ENCODE measurements at regions not wholly inside any gene's neighbourhood (a gene's known extent, or its start where the extent isn't known, plus 50 kb on each side); places are given as distances from the start of the nearest gene placed in this dataset.

DNA sequence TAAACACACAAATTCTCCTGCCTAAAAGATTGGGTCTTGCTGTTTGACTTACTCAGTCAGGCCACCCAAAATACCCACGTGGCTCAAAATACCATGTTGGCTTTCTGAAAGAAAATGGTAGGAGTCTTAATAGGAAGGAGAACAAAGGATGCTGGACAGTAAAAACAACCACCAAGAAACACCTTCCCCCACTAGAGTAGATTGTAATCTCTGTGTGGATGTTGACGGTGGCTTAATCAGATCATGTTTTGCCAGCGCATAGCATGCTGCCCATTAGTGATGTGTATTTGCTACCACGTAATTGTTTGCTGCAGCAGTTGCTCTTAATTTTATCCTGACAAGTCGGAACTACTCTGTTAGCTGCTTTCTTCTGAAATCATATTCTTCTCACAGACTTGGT, 1229.3 kb upstream of the SLC10A2 start:
- TF ChIP-seq CTCF (IDR thresholded peaks at IDR 0.05; ENCODE audit: low read depth, low read length) (no peak), EZH2phosphoT487 (IDR thresholded peaks at IDR 0.05; ENCODE audit: low read depth) (no peak)

All from OCI-LY3 (cell line).